Activated T-helper 1 cell treated with anti-CD3 and anti-CD28 coated beads, Interleukin-2, amount 50 U/mL, for 16 hours (primary cell): ENCODE measurements at regions not wholly inside any gene's neighbourhood (a gene's known extent, or its start where the extent isn't known, plus 50 kb on each side); places are given as distances from the start of the nearest gene placed in this dataset.
"Not testable (repeated sequence)": the region's sequence is repeated elsewhere in the genome, so short reads cannot be mapped to it uniquely, and the experiment has no call there.

Source experiments
- DNase-seq, 2 donors: peaks; one replicate each; pipeline ENCODE4 v3.0.0-alpha.2; 2020; ENCODE audit warnings: low read depth in 1 of 2, low spot score in 1 of 2

DNA sequence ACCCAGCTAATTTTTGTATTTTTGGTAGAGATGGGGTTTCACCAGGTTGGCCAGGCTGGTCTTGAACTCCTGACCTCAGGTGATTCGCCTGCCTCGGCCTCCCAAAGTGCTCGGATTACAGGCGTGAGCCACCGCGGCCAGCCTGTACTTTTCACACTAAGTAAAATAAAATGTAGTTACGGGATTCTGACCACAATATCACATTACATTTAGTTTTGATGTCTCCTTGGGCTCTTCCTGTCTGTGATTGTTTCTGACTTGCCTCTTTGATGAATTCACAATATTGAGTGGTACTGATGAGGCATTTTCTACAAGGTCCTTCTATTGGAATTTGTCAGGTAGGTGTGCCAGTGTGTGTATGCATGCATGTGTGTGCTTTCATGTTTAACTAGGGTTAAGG, 658.6 kb upstream of the TMEM132C start:
- not testable (repeated sequence) for DNase-seq

DNA sequence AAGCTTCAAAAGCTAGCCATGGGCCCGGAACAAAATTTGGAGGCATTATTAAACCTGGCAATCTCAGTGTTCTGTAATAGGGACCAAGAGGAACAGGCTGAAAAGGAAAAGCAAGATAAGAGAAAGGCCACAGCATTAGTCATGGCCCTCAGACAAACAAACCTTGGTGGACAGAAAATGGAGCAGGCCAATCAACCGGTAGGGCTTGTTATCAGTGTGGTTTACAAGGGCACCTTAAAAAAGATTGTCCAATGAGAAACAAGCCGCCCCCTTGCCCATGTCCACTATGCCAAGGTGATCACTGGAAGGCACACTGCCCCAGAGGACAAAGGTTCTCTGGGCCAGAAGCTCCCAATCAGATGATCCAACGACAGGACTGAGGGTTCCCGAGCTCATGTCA, 653.9 kb upstream of the TMEM132C start:
- no peak for DNase-seq

DNA sequence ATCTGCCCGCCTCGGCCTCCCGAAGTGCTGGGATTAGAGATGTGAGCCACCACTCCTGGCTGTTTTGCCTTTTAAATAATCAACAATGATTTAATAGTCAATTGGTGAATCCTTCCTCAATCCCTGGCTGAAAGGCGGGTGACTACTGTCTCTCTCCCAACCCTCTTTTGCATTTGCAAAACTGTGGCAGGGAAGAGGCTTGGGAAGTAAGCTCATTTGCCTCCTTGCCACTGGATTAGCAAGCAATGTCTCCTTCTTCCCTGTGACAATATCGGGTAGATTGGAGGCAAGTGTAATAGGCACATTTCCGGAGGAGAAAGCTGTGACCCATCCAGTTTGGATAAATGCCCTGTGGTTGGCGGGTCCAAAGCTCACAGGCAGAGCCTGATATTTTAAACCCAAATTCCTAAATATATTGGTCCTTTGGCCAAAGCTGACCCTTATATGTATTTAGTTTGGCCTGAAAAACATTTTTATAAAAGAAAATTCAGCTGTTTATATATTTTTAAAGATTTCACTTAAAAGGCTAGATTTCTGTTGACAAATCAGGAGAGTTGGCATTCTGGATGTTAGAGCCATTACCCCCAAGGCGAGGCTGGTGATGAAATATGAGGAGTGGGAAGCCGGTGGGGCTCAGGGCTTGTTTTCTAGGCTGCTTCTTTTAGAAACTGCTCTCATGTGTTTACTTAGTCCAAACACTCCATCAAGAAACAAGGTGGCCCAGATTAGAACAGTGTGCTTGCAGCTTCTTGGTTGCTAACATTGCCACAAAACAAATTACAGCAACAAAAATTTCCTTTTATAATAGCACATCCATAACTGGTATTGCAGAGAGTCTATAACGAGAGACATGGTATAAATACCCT, 646.9 kb upstream of the TMEM132C start:
- DNase-seq: no peak

DNA sequence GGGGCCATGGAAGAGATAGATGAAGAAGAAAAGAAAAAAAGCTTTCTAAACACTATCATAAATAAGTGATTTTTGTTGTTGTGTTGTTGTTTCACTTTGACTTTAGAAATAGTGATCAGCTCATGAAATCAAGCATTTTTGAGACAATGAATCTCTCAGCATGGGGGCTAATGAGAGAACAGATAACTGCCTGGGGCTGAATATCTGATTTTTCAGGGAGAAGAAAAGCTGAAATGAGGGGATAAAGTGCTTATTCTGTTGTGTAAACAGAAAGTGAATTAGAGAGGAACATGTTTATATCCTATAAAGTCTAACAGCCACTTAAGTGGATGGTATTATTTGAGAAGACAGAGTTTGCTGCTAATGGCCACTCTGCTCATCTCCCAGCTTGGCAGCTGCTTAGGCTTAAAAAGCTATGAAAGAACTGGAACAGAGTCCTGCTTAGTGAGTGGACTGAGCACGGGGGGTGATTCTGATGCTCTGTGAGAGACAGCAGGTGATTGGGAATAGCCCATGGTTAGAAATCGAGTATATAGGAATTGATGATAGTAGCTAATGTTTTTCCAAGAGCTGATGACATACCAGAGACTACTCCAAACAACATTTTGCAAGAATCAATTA, 646.1 kb upstream of the TMEM132C start:
- no peak for DNase-seq

DNA sequence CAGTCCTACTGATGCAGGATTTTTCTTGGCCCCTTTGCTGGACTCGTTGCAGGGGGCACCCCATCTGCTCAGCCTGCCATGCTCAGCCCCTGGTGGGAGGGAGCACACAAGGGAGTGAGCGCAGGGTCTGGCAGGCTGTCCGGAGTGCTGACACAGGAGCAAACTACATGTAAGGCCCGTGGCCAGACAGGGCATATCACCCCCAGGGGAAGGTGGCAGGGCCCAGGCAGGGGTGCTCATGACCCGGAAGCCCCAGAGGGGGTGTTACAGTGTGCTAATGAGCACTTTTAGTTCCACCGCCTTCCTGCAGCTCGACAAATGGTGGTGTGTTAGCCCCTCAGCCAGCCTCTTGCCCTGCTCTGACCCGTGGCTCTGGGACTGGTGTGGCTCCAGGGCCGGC, 645.6 kb upstream of the TMEM132C start:
- DNase-seq: no peak

DNA sequence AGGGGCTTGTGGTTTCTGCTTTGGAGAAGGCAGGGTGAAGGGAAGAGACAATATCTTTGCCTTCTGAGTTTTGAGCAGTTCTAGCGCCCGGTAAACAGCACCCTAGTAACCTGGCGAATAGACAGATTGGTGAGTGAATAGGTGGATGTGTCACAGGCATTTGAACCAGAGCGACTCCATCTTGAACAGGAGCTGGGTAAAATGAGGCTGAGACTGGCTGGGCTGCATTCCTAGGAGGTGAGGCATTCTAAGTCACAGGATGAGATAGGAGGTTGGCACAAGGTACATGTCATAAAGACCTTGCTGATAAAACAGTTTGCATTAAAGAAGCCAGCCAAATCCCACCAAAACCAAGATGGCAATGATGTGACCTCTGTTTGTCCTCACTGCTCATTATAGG, 643.6 kb upstream of the TMEM132C start:
- DNase-seq: no peak

DNA sequence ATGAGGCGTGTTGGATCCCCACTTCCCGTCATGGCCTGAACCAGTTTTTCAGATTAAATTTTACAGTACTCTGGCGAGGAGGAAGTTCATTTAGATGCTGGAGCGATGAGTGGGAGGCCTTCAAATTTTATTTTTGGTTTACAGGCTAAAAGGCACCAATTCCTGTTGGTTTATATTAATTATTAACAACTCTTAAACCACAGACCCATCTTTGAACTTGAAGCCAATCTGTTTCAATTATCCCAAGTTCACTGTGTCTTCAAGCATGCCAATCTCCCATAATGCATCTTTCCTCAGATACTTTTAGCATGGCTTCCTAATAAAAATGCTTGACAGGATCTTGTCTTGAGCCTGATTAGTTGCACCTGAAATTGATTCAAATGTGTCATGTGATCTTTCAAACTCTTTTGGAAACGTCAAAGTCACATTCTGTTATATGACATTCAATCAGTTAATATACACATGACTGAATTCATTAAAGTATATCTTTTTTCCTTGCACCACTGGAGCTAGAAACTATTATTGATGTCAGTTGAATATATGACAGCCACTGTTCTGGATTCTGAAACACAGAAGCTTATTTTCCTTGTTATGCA, 641.7 kb upstream of the TMEM132C start:
- no peak for DNase-seq

DNA sequence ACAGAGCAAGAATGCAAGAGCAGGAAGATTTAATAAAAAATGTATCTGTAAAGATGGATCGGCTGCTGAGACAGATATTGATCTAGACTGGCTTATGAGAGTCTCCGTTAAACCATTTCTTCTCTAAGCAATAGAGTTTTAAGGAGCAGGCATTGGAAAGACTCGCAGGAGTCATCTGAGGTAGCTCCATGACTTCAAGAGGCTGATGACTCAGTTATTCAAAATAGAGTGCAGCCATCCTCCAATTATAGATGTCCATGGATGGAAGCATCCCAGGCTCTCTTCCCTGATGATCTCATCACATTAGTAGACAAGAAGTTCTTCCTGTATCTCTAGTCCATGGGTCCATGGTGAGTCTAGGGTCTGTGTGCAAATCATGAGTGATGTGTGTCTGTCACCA, 638.3 kb upstream of the TMEM132C start:
- no peak for DNase-seq

DNA sequence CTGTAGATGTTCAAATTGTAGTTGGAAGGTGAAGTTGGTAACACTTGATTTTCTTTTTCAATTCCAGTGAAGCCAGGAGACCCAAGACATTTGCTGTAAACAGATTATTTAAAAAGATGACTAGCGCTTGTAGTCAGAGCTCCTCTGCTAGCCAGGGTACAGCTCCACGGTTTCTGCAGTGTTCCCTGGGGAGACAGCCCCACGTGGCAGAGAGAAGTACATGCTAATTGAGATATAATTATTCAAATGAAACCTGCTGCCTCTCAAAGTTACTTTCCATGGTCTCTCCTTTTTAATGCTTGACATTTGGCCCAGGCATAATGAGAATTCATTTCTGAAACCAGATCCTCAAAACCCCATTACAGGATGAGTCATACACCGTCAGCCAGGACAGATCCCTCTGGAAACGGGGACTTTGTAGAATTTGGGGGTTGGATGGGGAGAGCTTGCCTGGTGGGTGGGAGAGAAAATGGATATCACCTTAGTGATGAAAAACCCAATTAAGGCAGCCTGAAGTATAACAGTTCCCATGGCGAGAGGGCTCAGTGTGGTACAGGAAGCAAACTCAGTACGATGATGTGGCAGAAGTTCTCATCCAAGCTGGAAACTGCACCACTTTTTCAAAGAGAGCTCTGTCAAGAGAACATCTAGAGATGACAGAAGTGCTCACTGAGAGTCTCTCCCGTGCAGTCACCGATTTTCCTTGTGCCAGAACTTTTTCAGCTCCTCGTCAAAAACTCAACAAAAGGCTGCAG, 637.7 kb upstream of the TMEM132C start:
- DNase-seq: no peak

DNA sequence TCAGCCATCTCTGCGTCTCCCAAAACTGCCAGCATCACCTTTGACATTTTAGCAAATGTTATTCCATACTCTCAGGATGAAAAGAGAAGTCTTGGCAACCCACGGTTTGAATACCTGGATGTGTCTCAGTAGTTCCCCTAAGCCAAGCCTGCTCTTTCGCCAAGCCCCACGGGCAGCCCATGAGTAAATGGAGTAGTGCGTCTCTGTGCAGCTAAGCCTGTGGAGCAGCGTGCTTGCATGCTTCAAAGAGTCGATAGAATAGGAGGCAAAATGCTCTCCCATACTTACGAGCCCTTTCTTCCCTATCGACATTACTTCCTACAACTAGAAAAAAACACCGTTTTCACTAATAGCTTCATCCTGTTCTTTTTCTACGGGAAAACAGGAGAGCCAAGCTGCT, 634.5 kb upstream of the TMEM132C start:
- DNase-seq: no peak

DNA sequence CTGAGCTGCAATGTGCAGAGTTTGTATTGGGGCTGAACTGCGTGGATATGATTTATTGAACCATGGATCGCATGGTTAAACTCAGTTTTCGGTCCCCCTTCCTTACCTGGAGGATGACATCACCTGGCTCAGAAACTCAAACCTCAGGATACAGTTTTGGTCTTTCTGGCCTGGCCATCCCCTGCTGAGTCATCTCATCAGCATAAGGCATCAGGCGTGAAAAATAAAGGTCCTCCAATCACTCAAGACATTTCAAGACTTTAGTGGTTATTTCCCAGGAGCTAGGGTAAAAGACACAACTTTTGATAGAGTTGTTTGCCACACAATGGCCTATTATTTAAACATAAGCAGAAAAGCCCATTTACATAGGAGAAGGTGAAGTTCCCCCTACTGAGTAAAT, 631.1 kb upstream of the TMEM132C start:
- DNase-seq: no peak

DNA sequence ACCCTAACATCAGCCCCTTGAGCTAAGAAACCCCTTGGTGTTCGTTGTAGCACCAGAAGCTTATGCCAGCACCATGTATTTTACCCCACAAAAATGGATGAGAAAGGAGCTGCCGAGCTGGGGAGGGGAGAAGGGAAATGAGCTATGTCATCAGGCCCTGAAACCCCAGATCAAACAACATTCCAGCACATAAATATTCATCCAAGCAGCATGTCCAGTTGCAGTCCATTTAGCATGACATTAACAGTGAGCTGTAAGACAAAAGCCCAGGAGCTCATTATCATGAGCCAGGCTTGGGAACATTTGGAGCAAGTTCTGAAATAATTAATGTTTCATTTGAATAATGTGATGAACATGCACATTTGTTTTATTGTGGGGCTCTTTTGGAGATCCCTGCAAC, 630.1 kb upstream of the TMEM132C start:
- DNase-seq: no peak

DNA sequence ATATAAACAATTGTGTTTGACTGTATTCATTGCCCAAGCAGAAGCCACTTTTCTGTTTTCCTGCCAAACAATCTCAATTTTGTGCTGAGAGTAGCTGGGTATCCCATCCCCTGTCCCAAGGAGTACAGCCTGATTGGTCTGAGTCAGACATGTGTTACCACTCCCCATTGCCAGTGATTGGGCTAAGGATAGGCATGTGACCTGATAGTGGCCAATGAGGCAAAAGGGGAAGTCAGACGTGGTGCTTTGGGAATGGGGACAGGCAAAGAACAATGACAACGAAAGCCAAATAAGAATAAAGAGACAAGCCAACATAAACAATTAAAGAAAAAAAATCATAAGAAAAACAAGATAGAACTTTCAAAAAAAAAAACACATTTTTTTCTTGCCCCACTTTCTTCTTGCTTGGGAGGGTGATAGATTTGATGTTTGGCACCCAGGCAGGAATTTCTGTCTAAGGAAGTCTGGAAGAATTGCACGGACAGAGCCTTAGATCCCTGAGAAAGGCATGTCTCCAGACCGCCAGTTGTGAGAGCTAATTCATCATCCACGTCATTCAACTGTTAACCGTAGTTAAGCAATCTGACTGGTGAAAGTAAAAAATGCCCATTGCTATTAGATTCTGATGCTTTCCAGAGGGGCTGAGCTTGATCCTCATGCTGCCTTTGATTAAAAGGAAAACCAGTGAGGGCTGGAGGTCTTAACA, 626.6 kb upstream of the TMEM132C start:
- no peak for DNase-seq

DNA sequence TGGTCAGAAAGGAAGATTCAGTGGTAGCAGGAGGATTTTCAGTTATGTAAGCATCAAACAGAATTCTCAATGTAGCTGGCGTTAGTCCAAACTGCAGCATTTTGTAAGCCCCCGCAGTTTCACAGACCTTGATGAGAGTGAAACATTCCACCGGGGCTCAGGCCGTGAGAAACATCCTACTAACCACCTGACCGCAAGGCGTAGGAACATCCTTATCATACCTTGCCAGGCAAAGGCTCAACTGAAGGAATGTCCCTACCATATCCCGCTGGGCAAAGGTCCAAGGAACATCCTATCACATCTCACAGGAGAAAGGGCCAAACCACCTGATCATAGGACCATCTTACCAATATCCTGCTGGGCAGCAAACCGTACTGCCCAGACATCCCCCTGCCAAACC, 624.8 kb upstream of the TMEM132C start:
- no peak for DNase-seq

DNA sequence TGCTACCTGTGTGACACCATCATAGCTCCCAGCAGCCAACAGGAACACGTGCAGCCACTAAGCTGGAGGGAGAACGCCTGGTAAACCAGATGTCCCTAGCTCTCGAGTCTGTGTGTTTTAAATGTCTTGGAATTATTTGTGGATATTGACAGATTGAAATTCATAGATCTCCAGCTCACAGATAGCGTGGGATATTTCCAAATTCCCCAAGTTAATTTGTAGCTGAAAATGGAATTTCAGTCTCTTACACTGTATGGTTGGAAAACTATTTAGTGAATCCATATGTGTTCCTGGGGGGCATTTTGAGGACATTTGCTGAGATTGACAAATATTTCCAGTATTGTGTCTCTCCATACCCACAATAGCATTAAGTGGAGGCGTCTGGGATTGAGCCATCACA, 618.6 kb upstream of the TMEM132C start:
- DNase-seq: no peak

DNA sequence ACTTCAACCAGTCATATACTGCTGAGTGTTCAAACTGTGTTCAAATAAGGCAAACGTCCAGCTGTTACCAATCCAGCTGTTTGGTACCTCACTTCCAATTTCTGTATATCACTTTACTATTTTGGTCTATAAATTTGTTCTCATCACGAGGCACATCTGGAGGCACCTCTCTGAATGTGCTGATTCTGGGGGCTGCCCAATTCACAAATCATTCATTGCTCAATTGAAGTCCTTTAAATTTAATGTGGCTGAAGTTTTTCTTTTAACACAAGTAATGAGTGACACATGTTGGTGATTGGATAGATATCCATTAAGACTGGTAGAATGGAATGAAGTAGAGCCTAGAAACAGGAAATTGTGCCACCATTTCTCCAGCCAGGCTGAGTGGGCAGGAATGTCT, 617.0 kb upstream of the TMEM132C start:
- DNase-seq: no peak

DNA sequence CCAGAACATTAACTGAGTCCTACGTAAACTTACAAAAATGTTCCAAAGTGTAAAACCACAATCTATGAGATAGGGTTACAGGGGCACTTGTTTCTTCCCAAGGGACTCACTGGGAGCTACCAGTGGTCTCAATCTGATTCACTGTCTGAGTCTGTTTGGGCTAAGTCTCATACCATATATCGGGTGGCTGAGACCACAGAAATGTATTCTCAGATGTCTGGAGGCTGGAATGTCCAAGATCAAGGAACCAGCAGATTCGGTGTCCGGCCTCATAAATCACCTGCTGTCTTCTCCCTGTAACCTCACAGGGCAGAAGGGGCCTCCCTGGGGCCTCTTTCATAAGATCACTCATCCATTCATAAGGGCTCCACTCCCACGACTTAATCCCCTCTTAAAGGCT, 616.3 kb upstream of the TMEM132C start:
- DNase-seq: no peak

DNA sequence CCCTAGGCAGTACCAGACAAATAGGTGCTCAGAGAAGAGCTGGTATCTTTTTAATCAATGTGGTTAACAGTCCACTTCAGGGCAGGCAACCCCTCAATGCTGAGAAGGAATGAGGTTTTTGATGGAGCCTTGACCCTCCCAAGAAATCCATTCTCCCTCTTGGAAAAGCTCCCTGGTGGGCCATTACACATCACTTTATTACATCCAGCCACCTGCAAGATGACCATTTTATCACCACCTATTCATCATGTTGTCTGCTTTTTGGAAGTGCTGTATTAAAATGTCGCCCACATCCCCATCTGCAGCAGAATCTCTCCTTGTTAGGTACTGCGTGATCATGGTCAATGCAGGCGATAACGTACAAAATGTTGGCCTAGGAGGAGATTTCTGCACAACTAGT, 614.7 kb upstream of the TMEM132C start:
- DNase-seq: no peak

DNA sequence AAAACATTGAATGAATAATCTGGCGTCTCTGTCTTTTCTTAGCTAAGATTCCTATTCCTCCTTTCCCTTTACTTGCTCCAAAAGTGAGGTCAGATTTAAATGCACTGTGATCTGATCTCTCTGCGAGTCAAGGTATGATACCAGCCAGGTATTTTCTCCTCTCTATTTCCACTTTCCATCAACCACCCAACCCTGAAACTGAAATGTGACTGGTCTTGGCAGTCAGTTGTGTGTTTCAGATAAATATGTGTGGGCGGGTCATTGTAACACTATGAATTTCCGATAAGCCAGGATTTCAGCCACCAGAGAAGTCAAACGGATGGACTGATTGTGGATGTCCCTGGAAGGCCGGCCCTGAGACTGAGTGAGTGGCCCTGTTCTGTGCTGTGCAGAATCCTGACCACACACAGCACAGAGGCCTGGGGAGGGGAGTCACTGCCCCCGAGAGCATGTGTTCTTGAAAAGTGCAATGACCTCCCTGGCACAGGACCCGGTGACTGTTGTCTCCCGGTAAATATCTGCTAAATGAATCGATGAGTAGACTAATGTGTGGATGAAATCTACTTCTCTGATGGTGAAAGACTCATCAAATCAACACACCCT, 612.5 kb upstream of the TMEM132C start:
- DNase-seq: no peak

DNA sequence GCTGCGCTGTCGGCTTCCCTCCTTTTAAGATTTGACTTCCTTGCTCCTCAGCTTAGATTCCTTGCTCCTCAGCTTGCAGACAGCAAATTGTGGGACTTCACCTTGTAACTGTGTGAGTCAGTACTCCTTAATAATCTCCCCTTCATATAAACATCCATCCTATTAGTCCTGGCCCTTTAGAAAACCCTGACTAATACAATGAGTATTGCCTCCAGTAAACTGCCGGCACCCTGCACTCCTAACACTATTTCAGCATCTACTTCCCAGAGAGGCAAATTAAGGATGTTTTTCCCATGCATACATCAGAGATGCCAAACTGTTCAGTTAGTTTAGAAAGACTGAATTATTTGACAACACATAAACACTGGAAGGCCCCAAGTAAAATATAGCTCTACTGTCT, 611.3 kb upstream of the TMEM132C start:
- no peak for DNase-seq

DNA sequence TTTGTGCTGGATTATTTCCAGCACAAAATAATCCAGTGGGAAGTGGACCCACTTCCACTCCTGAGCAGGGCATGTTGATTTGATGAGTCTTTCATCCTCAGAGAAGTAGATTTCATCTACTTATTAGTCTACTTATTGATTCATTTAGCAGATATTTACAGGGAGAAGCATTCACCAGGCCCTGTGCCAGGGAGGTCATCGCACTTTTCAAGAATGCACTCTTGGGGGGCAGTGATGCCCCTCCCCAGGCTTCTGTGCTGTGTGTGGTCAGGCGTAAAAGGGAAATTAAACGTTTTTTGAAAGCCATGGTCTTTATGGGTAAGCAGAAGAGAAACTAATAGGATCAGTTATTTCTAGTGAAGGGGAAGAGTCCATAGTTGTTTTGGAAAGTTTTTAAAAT, 610.7 kb upstream of the TMEM132C start:
- DNase-seq: no peak
